ENCODE measurements at regions not wholly inside any gene's neighbourhood (a gene's known extent, or its start where the extent isn't known, plus 50 kb on each side); places are given as distances from the start of the nearest gene placed in this dataset.

GRCh38 chr12:123096182-123096581, 54.7 kb downstream of the PITPNM2 start:
- Histone ChIP-seq H3K27ac (no peak overlapping the region), H3K79me2 (ENCODE audit: low read depth) (peaks cover 11% of the 10 kb centered on the region), H3K4me1 (replicated peaks; ENCODE audit: insufficient read depth) (peaks cover 50% of the 10 kb centered on the region), H3K27me3 (ENCODE audit: insufficient read depth, low read depth) (no peaks in the 10 kb centered on the region), H3K36me3 (ENCODE audit: low read depth) (no peaks in the 10 kb centered on the region), H3K9me2 (ENCODE audit: insufficient read depth) (no peaks in the 10 kb centered on the region), H3F3A (ENCODE audit: insufficient read depth, low read depth) (peaks cover 19% of the 10 kb centered on the region), H4K20me1 (ENCODE audit: insufficient read depth) (no peaks in the 10 kb centered on the region), H3K4me2 (no peak overlapping the region), H2AFZ (no peak overlapping the region), H3K4me3 (no peak overlapping the region), H3K9me3 (ENCODE audit: insufficient read depth, low read depth) (no peaks in the 10 kb centered on the region)
- CTCF ChIA-PET, result no interaction called here
- BruUV-seq (replicated peaks), result no TSS peak
- no peak for DNase-seq
- TF ChIP-seq EZH2 (IDR thresholded peaks at IDR 0.05; ENCODE audit: low read depth), result no peak
- TF ChIP-seq CTCF (conservative IDR thresholded peaks at IDR 0.05), result no peak
- POLR2A ChIA-PET (ENCODE audit: unreplicated experiment), result no interaction called here
- intact Hi-C loops (cut with micrococcal nuclease; ENCODE audit: unreplicated experiment), result no loop called here

GRCh38 chr12:123095078-123095881, 55.6 kb downstream of the PITPNM2 start:
- Histone ChIP-seq H3K27ac (peak overlapping the region; percentile 48), H3K36me3 (ENCODE audit: low read depth) (no peaks in the 10 kb centered on the region), H3K9me2 (ENCODE audit: insufficient read depth) (no peaks in the 10 kb centered on the region), H3K4me3 (no peak overlapping the region), H3K4me2 (peak overlapping the region; percentile 64), H2AFZ (no peak overlapping the region), H3K9me3 (ENCODE audit: insufficient read depth, low read depth) (no peaks in the 10 kb centered on the region), H4K20me1 (ENCODE audit: insufficient read depth) (no peaks in the 10 kb centered on the region), H3K79me2 (ENCODE audit: low read depth) (peaks cover 17% of the 10 kb centered on the region), H3K27me3 (ENCODE audit: insufficient read depth, low read depth) (no peaks in the 10 kb centered on the region), H3K4me1 (replicated peaks; ENCODE audit: insufficient read depth) (peaks cover 59% of the 10 kb centered on the region), H3F3A (ENCODE audit: insufficient read depth, low read depth) (peaks cover 28% of the 10 kb centered on the region)
- no TSS peak for BruUV-seq (replicated peaks)
- TF ChIP-seq CTCF (conservative IDR thresholded peaks at IDR 0.05) (no peak), EZH2 (IDR thresholded peaks at IDR 0.05; ENCODE audit: low read depth) (no peak)
- DNase-seq, result no peak
- intact Hi-C loops (cut with micrococcal nuclease; ENCODE audit: unreplicated experiment), result loop anchor here (2.0 kb wide), 1 partner anchor 32 kb away; no protein-coding TSS in a partner anchor
- POLR2A ChIA-PET (ENCODE audit: unreplicated experiment), result interaction anchor here (0.6 kb wide), 1 partner anchor 31 kb away, joined by 3 read pairs; no protein-coding TSS in a partner anchor
- CTCF ChIA-PET, result interaction anchor here (0.6 to 0.9 kb wide), 2 partner anchors 12 to 1480 kb away, joined by 3 to 7 read pairs; no protein-coding TSS in a partner anchor

- no peaks in the 10 kb centered on the region for H3K27me3 ChIP-seq (ENCODE audit: insufficient read depth, low read depth)
- no peaks in the 10 kb centered on the region for H3K9me3 ChIP-seq (ENCODE audit: insufficient read depth, low read depth)
- ChIA-PET CTCF (interaction anchor here (0.6 to 0.9 kb wide), 2 partner anchors 11 to 1480 kb away, joined by 3 to 7 read pairs; no protein-coding TSS in a partner anchor), POLR2A (ENCODE audit: unreplicated experiment) (interaction anchor here (0.5 kb wide), 1 partner anchor 27 kb away, joined by 8 read pairs; no protein-coding TSS in a partner anchor)
- H3K4me1 ChIP-seq (replicated peaks; ENCODE audit: insufficient read depth), result peaks cover 66% of the 10 kb centered on the region
- no peaks in the 10 kb centered on the region for H3K9me2 ChIP-seq (ENCODE audit: insufficient read depth)
- peak; percentile 88 to 92 for DNase-seq
- TF ChIP-seq EZH2 (IDR thresholded peaks at IDR 0.05; ENCODE audit: low read depth) (no peak), CTCF (conservative IDR thresholded peaks at IDR 0.05) (no peak)
- peak overlapping the region; percentile 64 for H3K4me2 ChIP-seq
- peaks cover 34% of the 10 kb centered on the region for H3F3A ChIP-seq (ENCODE audit: insufficient read depth, low read depth)
- H3K27ac ChIP-seq, result peak overlapping the region; percentile 48
- H4K20me1 ChIP-seq (ENCODE audit: insufficient read depth), result no peaks in the 10 kb centered on the region
- no peak overlapping the region for H3K4me3 ChIP-seq
- H3K79me2 ChIP-seq (ENCODE audit: low read depth), result peaks cover 17% of the 10 kb centered on the region
- H2AFZ ChIP-seq, result no peak overlapping the region
- intact Hi-C loops (cut with micrococcal nuclease; ENCODE audit: unreplicated experiment), result loop anchor here (2.0 kb wide), 1 partner anchor 32 kb away; no protein-coding TSS in a partner anchor
- no peaks in the 10 kb centered on the region for H3K36me3 ChIP-seq (ENCODE audit: low read depth)
- no TSS peak for BruUV-seq (replicated peaks)
Observed at GRCh38 chr12:123094349-123095077, 56.4 kb downstream of the PITPNM2 start.
